BE2C (cell line): ENCODE measurements at regions not wholly inside any gene's neighbourhood (a gene's known extent, or its start where the extent isn't known, plus 50 kb on each side); places are given as distances from the start of the nearest gene placed in this dataset.

Experiments used
- DNase-seq: peaks from one replicate; pipeline ENCODE4 v3.0.0-alpha.2; 2020
- H3K27me3 ChIP-seq: fragments of 250-450 bp; sonication (Bioruptor Pico); 2 replicates; pipeline ENCODE4 v1.5.1; 2020; ENCODE audit warnings: mild to moderate bottlenecking
- H3K36me3 ChIP-seq: fragments of 250-450 bp; sonication (Bioruptor Pico); 2 replicates; pipeline ENCODE4 v1.5.1; 2020; ENCODE audit warnings: mild to moderate bottlenecking
- H3K4me1 ChIP-seq: fragments of 250-450 bp; sonication (Bioruptor Pico); 2 replicates; pipeline ENCODE4 v1.5.1; 2020
- H3K4me3 ChIP-seq: 2 replicates; pipeline ENCODE4 v1.5.1; 2011; ENCODE audit warnings: low read depth, low read length
- H3K9me3 ChIP-seq: fragments of 250-450 bp; sonication (Bioruptor Pico); 2 replicates; pipeline ENCODE4 v1.5.1; 2020
- CTCF ChIP-seq: IDR thresholded peaks from 2 replicates; pipeline ENCODE4 v1.5.1; 2012; ENCODE audit warnings: mild to moderate bottlenecking, low read depth, low read length

GRCh38 chr2:180730976-180731375 lies 249.4 kb upstream of the UBE2E3 start:
- TF ChIP-seq CTCF, result no peak
- Histone ChIP-seq H3K4me1 (no peaks in the 10 kb centered on the region), H3K9me3 (no peaks in the 10 kb centered on the region), H3K36me3 (no peaks in the 10 kb centered on the region), H3K27me3 (no peaks in the 10 kb centered on the region), H3K4me3 (no peak overlapping the region)
- no peak for DNase-seq

GRCh38 chr2:180728928-180729559 lies 251.4 kb upstream of the UBE2E3 start:
- Histone ChIP-seq H3K36me3 (no peaks in the 10 kb centered on the region), H3K27me3 (no peaks in the 10 kb centered on the region), H3K4me1 (no peaks in the 10 kb centered on the region), H3K9me3 (no peaks in the 10 kb centered on the region), H3K4me3 (no peak overlapping the region)
- no peak for DNase-seq
- TF ChIP-seq CTCF, result no peak

GRCh38 chr2:180723712-180724111 lies 256.7 kb upstream of the UBE2E3 start:
- Histone ChIP-seq H3K9me3 (no peaks in the 10 kb centered on the region), H3K4me3 (no peak overlapping the region), H3K27me3 (no peaks in the 10 kb centered on the region), H3K36me3 (no peaks in the 10 kb centered on the region), H3K4me1 (no peaks in the 10 kb centered on the region)
- no peak for TF ChIP-seq CTCF
- no peak for DNase-seq

- H3K9me3 ChIP-seq, result no peaks in the 10 kb centered on the region
- H3K27me3 ChIP-seq, result no peaks in the 10 kb centered on the region
- no peak for TF ChIP-seq CTCF
- H3K4me1 ChIP-seq, result no peaks in the 10 kb centered on the region
- no peak for DNase-seq
- H3K4me3 ChIP-seq, result no peak overlapping the region
- H3K36me3 ChIP-seq, result no peaks in the 10 kb centered on the region
Observed at GRCh38 chr2:180722551-180723239, 257.7 kb upstream of the UBE2E3 start.

- Histone ChIP-seq H3K27me3 (no peaks in the 10 kb centered on the region), H3K9me3 (no peaks in the 10 kb centered on the region), H3K36me3 (no peaks in the 10 kb centered on the region), H3K4me1 (no peaks in the 10 kb centered on the region), H3K4me3 (no peak overlapping the region)
- TF ChIP-seq CTCF, result no peak
- no peak for DNase-seq
Observed at GRCh38 chr2:180720829-180721228, 259.6 kb upstream of the UBE2E3 start.

GRCh38 chr2:180717588-180717987 lies 262.8 kb upstream of the UBE2E3 start:
- H3K36me3 ChIP-seq, result no peaks in the 10 kb centered on the region
- H3K27me3 ChIP-seq, result no peaks in the 10 kb centered on the region
- H3K9me3 ChIP-seq, result no peaks in the 10 kb centered on the region
- TF ChIP-seq CTCF, result no peak
- H3K4me3 ChIP-seq, result no peak overlapping the region
- no peak for DNase-seq
- H3K4me1 ChIP-seq, result no peaks in the 10 kb centered on the region
